K562 (cell line): ENCODE measurements at regions not wholly inside any gene's neighbourhood (a gene's known extent, or its start where the extent isn't known, plus 50 kb on each side); places are given as distances from the start of the nearest gene placed in this dataset.

ENCODE experiments used
- ATAC-seq: fragments of 200-7000 bp; cut with Tn5 transposase; 3 replicates; pipeline ENCODE4 v1.9.1; 2020; ENCODE audit warnings: moderate library complexity
- BruUV-seq: library from RNA; stranded (reverse); fragments of 400-500 nt; replicated peaks from 2 replicates; lab custom pipeline; 2021; lab: Mats Ljungman, UMichigan
- CTCF ChIA-PET: fragments of 300-600 bp; formaldehyde crosslinking; extraction: SDS; loops from one replicate; lab custom pipeline; 2021; ENCODE audit warnings: low intra/inter-chr PET ratio; lab: Yijun Ruan, JAX
- POLR2A ChIA-PET: fragments of 300-600, 350-650 bp; sonication (Branson Sonifier 250); formaldehyde crosslinking; extraction: SDS; loops from one replicate; lab custom pipeline; 2021; ENCODE audit warnings: antibody characterized with exemption, inconsistent platforms; lab: Yijun Ruan, JAX
- DNase-seq, 4 experiments: peaks; one replicate each; pipeline versions ENCODE4 v3.0.0 to v3.0.0-alpha.2; 2011 to 2018; ENCODE audit warnings: low spot score in 3 of 4, mixed read lengths in 3 of 4; ENCODE audit errors: extremely low read depth in 1 of 4
- FAIRE-seq: peaks from 2 replicates; lab custom pipeline; 2011; peaks lifted over from hg19 to GRCh38; lab: Jason Lieb, UNC
- H2AFZ ChIP-seq: 2 replicates; pipeline ENCODE4 v1.6.0; 2011; ENCODE audit warnings: low read depth, low read length, control low read depth, inconsistent platforms
- H3K27ac ChIP-seq: fragments of 200-600 bp; 3 replicates; pipeline ENCODE4 v1.8.0; 2011; ENCODE audit warnings: low read depth, mild to moderate bottlenecking, control low read depth, inconsistent platforms, low read length, moderate library complexity, mixed read lengths; ENCODE audit errors: extremely low read depth
- H3K27me3 ChIP-seq, 2 experiments: fragments of 300-600 bp in 1 of 2; 2 replicates in 1 of 2; 3 replicates in 1 of 2; pipeline versions ENCODE4 v1.6.0 to v1.8.0; 2011; ENCODE audit warnings: inconsistent platforms in 2 of 2, low read length in 2 of 2, mild to moderate bottlenecking in 1 of 2, mixed read lengths in 1 of 2, moderate library complexity in 1 of 2; ENCODE audit not compliant: control insufficient read depth in 2 of 2, insufficient read depth in 2 of 2
- H3K36me3 ChIP-seq: fragments of 300-600 bp; 3 replicates; pipeline ENCODE4 v1.8.0; 2011; ENCODE audit warnings: mild to moderate bottlenecking, low read length, inconsistent platforms; ENCODE audit not compliant: control insufficient read depth, insufficient read depth
- H3K4me1 ChIP-seq, 2 experiments: fragments of 200-600 bp in 1 of 2; replicated peaks in 1 of 2; 2 replicates in 1 of 2; 3 replicates in 1 of 2; pipeline versions ENCODE4 v1.5.1 to v1.8.0; 2011; ENCODE audit warnings: inconsistent platforms in 2 of 2, low read length in 2 of 2, mild to moderate bottlenecking in 1 of 2, mixed read lengths in 1 of 2, moderate library complexity in 1 of 2; ENCODE audit not compliant: control insufficient read depth in 2 of 2, insufficient read depth in 2 of 2
- H3K4me2 ChIP-seq: 2 replicates; pipeline ENCODE4 v1.6.1; 2011; ENCODE audit warnings: low read length, control low read depth, inconsistent platforms, mixed read lengths; ENCODE audit not compliant: insufficient read depth
- H3K4me3 ChIP-seq: fragments of 200-600 bp; sonication (generic), shearing (Covaris generic); 2 replicates; pipeline ENCODE4 v1.5.1; 2016; ENCODE audit warnings: control low read depth, inconsistent platforms
- H3K79me2 ChIP-seq: fragments of 200-600 bp; 3 replicates; pipeline ENCODE4 v1.8.0; 2011; ENCODE audit warnings: low read length, inconsistent platforms; ENCODE audit not compliant: control insufficient read depth, insufficient read depth
- H3K9ac ChIP-seq, 2 experiments: 2 replicates each; pipeline versions ENCODE4 v1.6.0 to v1.6.1; 2011; ENCODE audit warnings: low read depth in 2 of 2, low read length in 2 of 2, control low read depth in 1 of 2, inconsistent platforms in 1 of 2, mild to moderate bottlenecking in 1 of 2, mixed read lengths in 1 of 2; ENCODE audit not compliant: insufficient read depth in 1 of 2
- H3K9me1 ChIP-seq: one replicate; pipeline ENCODE4 v1.6.0; 2011; ENCODE audit warnings: inconsistent platforms, mild to moderate bottlenecking, low read length, moderate library complexity; ENCODE audit not compliant: control insufficient read depth, insufficient read depth
- H3K9me3 ChIP-seq: replicated peaks from 2 replicates; pipeline ENCODE4 v1.5.1; 2011; ENCODE audit warnings: low read depth, low read length, inconsistent platforms; ENCODE audit not compliant: control insufficient read depth, insufficient read depth
- H4K20me1 ChIP-seq: replicated peaks from 2 replicates; pipeline ENCODE4 v1.6.1; 2011; ENCODE audit warnings: low read length, inconsistent platforms, mixed read lengths; ENCODE audit not compliant: control insufficient read depth, insufficient read depth
- HNRNPK ChIP-seq: fragments of 200-400 bp; formaldehyde crosslinking; IDR thresholded peaks from one replicate; pipeline ENCODE4 v1.6.1; 2018; ENCODE audit warnings: mild to moderate bottlenecking, low read depth, low read length; ENCODE audit not compliant: poor library complexity, severe bottlenecking
- ZC3H11A ChIP-seq: IDR thresholded peaks from 2 replicates; pipeline ENCODE4 v1.6.1; 2012; ENCODE audit warnings: low read depth, low read length, improper control_type of control experiment
- ZNF354B ChIP-seq: fragments of 250-450 bp; sonication (Bioruptor Pico); IDR thresholded peaks from 2 replicates; pipeline ENCODE4 v1.4.0; 2020
- WGBS: fragments of 100-300 bp; shearing (Covaris generic); methylation state at CpG from one replicate; pipeline ENCODE4 v1.1.6; 2016; ENCODE audit warnings: low coverage, mixed read lengths; ENCODE audit not compliant: insufficient coverage; ENCODE audit errors: missing lambda C conversion rate; 5-methylcytosine and 5-hydroxymethylcytosine counted together
- in situ Hi-C: fragments of 300-500 bp; cut with MboI; formaldehyde crosslinking; loops from 4 replicates; pipeline ENCODE4 v1.15.0; 2018; ENCODE audit warnings: inconsistent platforms, mixed read lengths
- intact Hi-C: fragments of 100-400 bp; cut with micrococcal nuclease; formaldehyde crosslinking; loops from 2 replicates; pipeline ENCODE4 v1.14.2; 2022
- TF ChIP-seq, protein P1 (sequence below): fragments of 200-400 bp; formaldehyde crosslinking; IDR thresholded peaks from 2 replicates; pipeline ENCODE4 v1.6.1; 2017; ENCODE audit warnings: mild to moderate bottlenecking, low read depth, low read length, moderate library complexity
- TF ChIP-seq, protein P2 (sequence below): sonication (generic); formaldehyde crosslinking; IDR thresholded peaks from 2 replicates; pipeline ENCODE4 v1.8.1; 2023; ENCODE audit warnings: missing genetic modification reagents, mild to moderate bottlenecking, borderline replicate concordance
- TF ChIP-seq, protein P3 (sequence below): sonication (generic); formaldehyde crosslinking; IDR thresholded peaks from 2 replicates; pipeline ENCODE4 v1.8.0; 2022; ENCODE audit warnings: mild to moderate bottlenecking, missing genetic modification reagents, borderline replicate concordance

DNA sequence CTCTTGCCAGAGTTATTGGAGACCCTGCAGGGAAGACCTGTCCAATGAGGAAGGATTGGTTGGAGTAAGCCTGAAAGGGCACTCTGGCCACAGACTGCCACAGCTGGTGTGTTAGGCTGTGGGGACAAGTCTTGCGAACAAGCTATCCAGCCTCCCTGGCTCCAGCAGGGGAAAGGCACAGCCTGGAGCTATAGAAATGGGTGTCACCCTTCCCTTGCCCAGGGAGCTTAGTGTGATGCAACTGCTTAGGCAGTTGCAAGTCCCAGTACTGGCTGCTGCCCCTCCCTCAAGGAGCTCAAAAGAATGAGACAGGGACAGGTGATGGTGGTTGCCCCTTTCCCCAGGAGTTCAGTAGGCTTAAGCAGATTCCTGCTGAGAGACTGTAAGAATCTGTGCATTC lies 165.7 kb upstream of the CT83 start:
- in situ Hi-C loops (no loop called here), intact Hi-C loops (no loop called here)
- Histone ChIP-seq H3K9me1 (no peaks in the 10 kb centered on the region), H3K27me3 (no peaks in the 10 kb centered on the region), H3K79me2 (no peaks in the 10 kb centered on the region), H3K4me2 (no peak overlapping the region), H3K4me3 (no peak overlapping the region), H3K36me3 (no peaks in the 10 kb centered on the region), H3K9me3 (no peaks in the 10 kb centered on the region), H4K20me1 (no peaks in the 10 kb centered on the region), H2AFZ (no peak overlapping the region), H3K4me1 (no peaks in the 10 kb centered on the region), H3K9ac (no peak overlapping the region), H3K27ac (no peak overlapping the region)
- 0% methylated on average over 1 of the region's 1 CpG for WGBS
- ChIA-PET CTCF (no interaction called here), POLR2A (no interaction called here)
- no peak for DNase-seq
- BruUV-seq, result no TSS peak
- no peak for ATAC-seq
- no peak for FAIRE-seq
- TF ChIP-seq, protein P1, sequence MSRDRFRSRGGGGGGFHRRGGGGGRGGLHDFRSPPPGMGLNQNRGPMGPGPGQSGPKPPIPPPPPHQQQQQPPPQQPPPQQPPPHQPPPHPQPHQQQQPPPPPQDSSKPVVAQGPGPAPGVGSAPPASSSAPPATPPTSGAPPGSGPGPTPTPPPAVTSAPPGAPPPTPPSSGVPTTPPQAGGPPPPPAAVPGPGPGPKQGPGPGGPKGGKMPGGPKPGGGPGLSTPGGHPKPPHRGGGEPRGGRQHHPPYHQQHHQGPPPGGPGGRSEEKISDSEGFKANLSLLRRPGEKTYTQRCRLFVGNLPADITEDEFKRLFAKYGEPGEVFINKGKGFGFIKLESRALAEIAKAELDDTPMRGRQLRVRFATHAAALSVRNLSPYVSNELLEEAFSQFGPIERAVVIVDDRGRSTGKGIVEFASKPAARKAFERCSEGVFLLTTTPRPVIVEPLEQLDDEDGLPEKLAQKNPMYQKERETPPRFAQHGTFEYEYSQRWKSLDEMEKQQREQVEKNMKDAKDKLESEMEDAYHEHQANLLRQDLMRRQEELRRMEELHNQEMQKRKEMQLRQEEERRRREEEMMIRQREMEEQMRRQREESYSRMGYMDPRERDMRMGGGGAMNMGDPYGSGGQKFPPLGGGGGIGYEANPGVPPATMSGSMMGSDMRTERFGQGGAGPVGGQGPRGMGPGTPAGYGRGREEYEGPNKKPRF, result no peak
- TF ChIP-seq, protein P2, sequence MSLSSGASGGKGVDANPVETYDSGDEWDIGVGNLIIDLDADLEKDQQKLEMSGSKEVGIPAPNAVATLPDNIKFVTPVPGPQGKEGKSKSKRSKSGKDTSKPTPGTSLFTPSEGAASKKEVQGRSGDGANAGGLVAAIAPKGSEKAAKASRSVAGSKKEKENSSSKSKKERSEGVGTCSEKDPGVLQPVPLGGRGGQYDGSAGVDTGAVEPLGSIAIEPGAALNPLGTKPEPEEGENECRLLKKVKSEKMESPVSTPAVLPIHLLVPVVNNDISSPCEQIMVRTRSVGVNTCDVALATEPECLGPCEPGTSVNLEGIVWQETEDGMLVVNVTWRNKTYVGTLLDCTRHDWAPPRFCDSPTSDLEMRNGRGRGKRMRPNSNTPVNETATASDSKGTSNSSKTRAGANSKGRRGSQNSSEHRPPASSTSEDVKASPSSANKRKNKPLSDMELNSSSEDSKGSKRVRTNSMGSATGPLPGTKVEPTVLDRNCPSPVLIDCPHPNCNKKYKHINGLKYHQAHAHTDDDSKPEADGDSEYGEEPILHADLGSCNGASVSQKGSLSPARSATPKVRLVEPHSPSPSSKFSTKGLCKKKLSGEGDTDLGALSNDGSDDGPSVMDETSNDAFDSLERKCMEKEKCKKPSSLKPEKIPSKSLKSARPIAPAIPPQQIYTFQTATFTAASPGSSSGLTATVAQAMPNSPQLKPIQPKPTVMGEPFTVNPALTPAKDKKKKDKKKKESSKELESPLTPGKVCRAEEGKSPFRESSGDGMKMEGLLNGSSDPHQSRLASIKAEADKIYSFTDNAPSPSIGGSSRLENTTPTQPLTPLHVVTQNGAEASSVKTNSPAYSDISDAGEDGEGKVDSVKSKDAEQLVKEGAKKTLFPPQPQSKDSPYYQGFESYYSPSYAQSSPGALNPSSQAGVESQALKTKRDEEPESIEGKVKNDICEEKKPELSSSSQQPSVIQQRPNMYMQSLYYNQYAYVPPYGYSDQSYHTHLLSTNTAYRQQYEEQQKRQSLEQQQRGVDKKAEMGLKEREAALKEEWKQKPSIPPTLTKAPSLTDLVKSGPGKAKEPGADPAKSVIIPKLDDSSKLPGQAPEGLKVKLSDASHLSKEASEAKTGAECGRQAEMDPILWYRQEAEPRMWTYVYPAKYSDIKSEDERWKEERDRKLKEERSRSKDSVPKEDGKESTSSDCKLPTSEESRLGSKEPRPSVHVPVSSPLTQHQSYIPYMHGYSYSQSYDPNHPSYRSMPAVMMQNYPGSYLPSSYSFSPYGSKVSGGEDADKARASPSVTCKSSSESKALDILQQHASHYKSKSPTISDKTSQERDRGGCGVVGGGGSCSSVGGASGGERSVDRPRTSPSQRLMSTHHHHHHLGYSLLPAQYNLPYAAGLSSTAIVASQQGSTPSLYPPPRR, result no peak
- TF ChIP-seq HNRNPK, result no peak
- no peak for TF ChIP-seq ZC3H11A
- TF ChIP-seq ZNF354B (CRISPR knock-in tag), result no peak
- TF ChIP-seq, protein P3, sequence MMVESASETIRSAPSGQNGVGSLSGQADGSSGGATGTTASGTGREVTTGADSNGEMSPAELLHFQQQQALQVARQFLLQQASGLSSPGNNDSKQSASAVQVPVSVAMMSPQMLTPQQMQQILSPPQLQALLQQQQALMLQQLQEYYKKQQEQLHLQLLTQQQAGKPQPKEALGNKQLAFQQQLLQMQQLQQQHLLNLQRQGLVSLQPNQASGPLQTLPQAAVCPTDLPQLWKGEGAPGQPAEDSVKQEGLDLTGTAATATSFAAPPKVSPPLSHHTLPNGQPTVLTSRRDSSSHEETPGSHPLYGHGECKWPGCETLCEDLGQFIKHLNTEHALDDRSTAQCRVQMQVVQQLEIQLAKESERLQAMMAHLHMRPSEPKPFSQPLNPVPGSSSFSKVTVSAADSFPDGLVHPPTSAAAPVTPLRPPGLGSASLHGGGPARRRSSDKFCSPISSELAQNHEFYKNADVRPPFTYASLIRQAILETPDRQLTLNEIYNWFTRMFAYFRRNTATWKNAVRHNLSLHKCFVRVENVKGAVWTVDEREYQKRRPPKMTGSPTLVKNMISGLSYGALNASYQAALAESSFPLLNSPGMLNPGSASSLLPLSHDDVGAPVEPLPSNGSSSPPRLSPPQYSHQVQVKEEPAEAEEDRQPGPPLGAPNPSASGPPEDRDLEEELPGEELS (CRISPR knock-in tag), result no peak
